MM.1S (cell line): ENCODE measurements at regions not wholly inside any gene's neighbourhood (a gene's known extent, or its start where the extent isn't known, plus 50 kb on each side); places are given as distances from the start of the nearest gene placed in this dataset.

Source experiments
- EZH2phosphoT487 ChIP-seq: fragments of 300-600 bp; sonication (generic); IDR thresholded peaks from 2 replicates; pipeline ENCODE4 v1.6.1; 2018; ENCODE audit warnings: antibody characterized with exemption, low read length
- TF ChIP-seq, protein P1 (sequence below): fragments of 300-600 bp; sonication (generic); IDR thresholded peaks from 2 replicates; pipeline ENCODE4 v1.5.1; 2016; ENCODE audit warnings: antibody characterized with exemption, low read length, mixed read lengths

DNA sequence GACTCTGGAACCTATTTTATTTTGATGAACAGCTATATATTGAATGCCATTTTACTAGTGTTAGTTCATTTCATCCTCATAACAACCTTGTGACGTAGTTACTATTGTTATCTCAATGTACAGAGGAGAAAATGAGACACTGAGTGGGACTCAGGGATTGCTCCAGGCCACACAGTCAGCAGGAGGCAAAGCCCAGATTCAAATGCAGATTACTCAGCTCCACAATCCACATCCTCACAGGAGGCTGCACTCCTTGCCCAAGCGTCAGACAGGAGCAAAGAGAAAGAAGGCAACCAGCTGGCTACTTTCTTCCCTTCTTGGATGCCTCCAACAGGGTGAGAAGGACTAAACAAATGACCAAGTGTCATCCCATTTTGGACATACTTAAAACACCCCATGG is 92.0 kb upstream of the CCDC54 start:
- TF ChIP-seq, protein P1, sequence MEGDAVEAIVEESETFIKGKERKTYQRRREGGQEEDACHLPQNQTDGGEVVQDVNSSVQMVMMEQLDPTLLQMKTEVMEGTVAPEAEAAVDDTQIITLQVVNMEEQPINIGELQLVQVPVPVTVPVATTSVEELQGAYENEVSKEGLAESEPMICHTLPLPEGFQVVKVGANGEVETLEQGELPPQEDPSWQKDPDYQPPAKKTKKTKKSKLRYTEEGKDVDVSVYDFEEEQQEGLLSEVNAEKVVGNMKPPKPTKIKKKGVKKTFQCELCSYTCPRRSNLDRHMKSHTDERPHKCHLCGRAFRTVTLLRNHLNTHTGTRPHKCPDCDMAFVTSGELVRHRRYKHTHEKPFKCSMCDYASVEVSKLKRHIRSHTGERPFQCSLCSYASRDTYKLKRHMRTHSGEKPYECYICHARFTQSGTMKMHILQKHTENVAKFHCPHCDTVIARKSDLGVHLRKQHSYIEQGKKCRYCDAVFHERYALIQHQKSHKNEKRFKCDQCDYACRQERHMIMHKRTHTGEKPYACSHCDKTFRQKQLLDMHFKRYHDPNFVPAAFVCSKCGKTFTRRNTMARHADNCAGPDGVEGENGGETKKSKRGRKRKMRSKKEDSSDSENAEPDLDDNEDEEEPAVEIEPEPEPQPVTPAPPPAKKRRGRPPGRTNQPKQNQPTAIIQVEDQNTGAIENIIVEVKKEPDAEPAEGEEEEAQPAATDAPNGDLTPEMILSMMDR = no peak
- no peak for TF ChIP-seq EZH2phosphoT487
